ENCODE measurements at regions not wholly inside any gene's neighbourhood (a gene's known extent, or its start where the extent isn't known, plus 50 kb on each side); places are given as distances from the start of the nearest gene placed in this dataset.

DNA sequence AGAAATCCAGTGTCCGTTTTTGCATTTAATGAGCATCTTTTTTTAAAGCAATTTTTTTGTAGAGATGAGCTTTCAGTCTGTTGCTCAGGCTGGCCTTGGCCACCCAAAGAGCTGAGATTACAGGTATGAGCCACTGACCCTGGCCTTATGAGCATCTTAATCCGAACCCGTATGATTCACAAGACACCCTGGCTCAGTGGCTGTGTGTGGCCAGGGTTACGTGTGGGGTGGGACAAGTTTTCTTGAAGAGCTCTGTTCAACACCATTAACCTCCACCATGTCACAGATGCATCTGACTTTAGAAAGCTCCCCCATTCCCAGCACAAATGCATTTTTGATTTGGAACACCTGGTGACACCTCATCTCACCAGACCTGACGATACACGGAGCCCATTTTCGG, 166.5 kb upstream of the PITRM1 start:
- TF ChIP-seq, protein P1, sequence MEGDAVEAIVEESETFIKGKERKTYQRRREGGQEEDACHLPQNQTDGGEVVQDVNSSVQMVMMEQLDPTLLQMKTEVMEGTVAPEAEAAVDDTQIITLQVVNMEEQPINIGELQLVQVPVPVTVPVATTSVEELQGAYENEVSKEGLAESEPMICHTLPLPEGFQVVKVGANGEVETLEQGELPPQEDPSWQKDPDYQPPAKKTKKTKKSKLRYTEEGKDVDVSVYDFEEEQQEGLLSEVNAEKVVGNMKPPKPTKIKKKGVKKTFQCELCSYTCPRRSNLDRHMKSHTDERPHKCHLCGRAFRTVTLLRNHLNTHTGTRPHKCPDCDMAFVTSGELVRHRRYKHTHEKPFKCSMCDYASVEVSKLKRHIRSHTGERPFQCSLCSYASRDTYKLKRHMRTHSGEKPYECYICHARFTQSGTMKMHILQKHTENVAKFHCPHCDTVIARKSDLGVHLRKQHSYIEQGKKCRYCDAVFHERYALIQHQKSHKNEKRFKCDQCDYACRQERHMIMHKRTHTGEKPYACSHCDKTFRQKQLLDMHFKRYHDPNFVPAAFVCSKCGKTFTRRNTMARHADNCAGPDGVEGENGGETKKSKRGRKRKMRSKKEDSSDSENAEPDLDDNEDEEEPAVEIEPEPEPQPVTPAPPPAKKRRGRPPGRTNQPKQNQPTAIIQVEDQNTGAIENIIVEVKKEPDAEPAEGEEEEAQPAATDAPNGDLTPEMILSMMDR (IDR thresholded peaks at IDR 0.05; ENCODE audit: low read depth, low read length): no peak
- TF ChIP-seq POLR2A (IDR thresholded peaks at IDR 0.05; ENCODE audit: extremely low read depth, insufficient read length) (no peak), MYC (IDR thresholded peaks at IDR 0.05; ENCODE audit: low read depth, low read length) (no peak)
- TF ChIP-seq, protein P2, sequence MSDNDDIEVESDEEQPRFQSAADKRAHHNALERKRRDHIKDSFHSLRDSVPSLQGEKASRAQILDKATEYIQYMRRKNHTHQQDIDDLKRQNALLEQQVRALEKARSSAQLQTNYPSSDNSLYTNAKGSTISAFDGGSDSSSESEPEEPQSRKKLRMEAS (IDR thresholded peaks at IDR 0.05; ENCODE audit: low read depth, low read length): no peak
